Type B pancreatic cell (in vitro differentiated cells): ENCODE measurements at regions not wholly inside any gene's neighbourhood (a gene's known extent, or its start where the extent isn't known, plus 50 kb on each side); places are given as distances from the start of the nearest gene placed in this dataset.

Experiments used
- DNase-seq: peaks from one replicate; pipeline ENCODE4 v3.0.0; 2021; ENCODE audit warnings: mixed read lengths; ENCODE audit not compliant: unreplicated experiment; ENCODE audit errors: extremely low spot score
- H3K27ac Mint-ChIP-seq: 2 replicates; pipeline ENCODE4 v1.8.0; 2021; ENCODE audit warnings: mild to moderate bottlenecking, mixed read lengths
- H3K27me3 Mint-ChIP-seq: 2 replicates; pipeline ENCODE4 v1.8.0; 2021; ENCODE audit warnings: mixed read lengths
- H3K36me3 Mint-ChIP-seq: 2 replicates; pipeline ENCODE4 v1.8.0; 2021; ENCODE audit warnings: mixed read lengths
- H3K4me1 Mint-ChIP-seq: one replicate; pipeline ENCODE4 v1.8.0; 2021; ENCODE audit warnings: mixed read lengths; ENCODE audit not compliant: unreplicated experiment
- H3K4me3 Mint-ChIP-seq: 2 replicates; pipeline ENCODE4 v1.8.0; 2021; ENCODE audit warnings: mild to moderate bottlenecking, mixed read lengths
- H3K9me3 Mint-ChIP-seq: 2 replicates; pipeline ENCODE4 v1.8.0; 2021; ENCODE audit warnings: mixed read lengths
- TF ChIP-seq, protein P1 (sequence below): fragments of 200-600 bp; sonication (generic); conservative IDR thresholded peaks from 2 replicates; pipeline ENCODE4 v1.5.0; 2021; ENCODE audit warnings: antibody characterized with exemption, mild to moderate bottlenecking

DNA sequence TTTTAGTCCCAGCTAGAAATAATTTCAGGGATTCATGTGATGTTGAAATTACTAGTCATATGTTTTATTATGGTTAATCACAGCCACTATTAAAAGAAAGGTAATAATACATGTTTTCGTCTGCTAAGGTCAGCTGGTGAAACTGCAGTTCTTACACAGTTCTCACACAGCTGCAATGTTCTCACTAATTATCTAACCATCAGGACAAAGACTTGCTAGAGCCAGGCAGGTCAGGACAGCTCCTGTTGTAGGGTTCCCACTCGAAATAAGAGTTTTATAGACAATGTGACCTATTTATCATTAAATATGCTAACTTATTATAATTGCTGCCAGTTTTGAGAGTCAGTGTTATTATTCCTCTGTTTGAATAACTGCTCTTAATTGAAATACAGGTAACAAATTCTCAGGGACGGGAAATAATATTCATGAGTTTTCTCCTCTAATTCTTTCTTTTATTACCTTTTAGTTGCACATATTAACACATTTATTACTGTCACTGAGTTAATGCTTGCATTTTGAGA, 97.9 kb downstream of the GJA1 start:
- DNase-seq, result no peak
- TF ChIP-seq, protein P1, sequence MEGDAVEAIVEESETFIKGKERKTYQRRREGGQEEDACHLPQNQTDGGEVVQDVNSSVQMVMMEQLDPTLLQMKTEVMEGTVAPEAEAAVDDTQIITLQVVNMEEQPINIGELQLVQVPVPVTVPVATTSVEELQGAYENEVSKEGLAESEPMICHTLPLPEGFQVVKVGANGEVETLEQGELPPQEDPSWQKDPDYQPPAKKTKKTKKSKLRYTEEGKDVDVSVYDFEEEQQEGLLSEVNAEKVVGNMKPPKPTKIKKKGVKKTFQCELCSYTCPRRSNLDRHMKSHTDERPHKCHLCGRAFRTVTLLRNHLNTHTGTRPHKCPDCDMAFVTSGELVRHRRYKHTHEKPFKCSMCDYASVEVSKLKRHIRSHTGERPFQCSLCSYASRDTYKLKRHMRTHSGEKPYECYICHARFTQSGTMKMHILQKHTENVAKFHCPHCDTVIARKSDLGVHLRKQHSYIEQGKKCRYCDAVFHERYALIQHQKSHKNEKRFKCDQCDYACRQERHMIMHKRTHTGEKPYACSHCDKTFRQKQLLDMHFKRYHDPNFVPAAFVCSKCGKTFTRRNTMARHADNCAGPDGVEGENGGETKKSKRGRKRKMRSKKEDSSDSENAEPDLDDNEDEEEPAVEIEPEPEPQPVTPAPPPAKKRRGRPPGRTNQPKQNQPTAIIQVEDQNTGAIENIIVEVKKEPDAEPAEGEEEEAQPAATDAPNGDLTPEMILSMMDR, result no peak
- H3K36me3 Mint-ChIP-seq, result no peaks in the 10 kb centered on the region
- H3K4me1 Mint-ChIP-seq, result peaks cover 25% of the 10 kb centered on the region
- no peaks in the 10 kb centered on the region for H3K27me3 Mint-ChIP-seq
- H3K9me3 Mint-ChIP-seq, result peaks cover 5% of the 10 kb centered on the region
- H3K4me3 Mint-ChIP-seq, result no peak overlapping the region
- no peak overlapping the region for H3K27ac Mint-ChIP-seq

DNA sequence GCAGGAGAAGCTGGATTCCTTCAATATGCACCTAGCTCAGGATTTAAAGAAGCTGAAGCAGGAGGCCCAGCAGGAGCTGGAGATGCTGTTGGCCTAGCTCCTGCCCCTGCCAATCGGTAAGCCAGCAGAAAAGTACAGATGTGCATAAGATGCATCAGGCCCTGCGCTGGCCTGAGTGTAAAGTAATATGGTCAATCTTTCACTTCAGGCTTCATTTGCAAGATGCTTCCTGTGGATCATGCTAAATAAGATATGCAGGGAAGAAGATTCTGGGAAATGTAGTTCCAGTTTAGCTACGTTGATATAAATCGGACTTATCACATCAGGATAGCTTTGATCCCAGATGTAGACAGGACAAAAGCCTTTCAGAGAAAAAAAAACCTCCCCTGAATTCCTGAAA, 100.3 kb downstream of the GJA1 start:
- no peaks in the 10 kb centered on the region for H3K27me3 Mint-ChIP-seq
- peaks cover 5% of the 10 kb centered on the region for H3K9me3 Mint-ChIP-seq
- TF ChIP-seq, protein P1, result no peak

DNA sequence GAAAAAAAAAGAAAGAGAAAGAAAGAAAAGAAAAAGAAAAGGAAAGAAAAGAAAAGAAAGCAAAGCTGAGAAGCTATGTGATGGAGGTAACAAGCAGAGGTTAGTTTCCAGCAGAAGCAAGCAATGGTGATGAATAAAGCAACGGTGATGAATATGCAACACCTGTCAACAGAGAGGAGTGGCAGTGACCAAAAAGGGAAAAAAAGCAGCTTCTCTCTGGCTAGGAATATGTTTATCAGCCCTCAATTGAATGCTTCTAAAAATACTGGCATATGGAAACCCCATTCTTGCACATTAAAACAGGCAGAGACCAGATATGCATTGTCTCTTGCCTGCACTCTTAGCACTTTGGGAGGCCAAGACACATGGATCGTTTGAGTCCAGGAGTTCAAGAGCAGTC, 100.9 kb downstream of the GJA1 start:
- Mint-ChIP-seq H3K27me3 (no peaks in the 10 kb centered on the region), H3K27ac (no peak overlapping the region), H3K9me3 (peaks cover 5% of the 10 kb centered on the region), H3K4me1 (peaks cover 31% of the 10 kb centered on the region), H3K4me3 (no peak overlapping the region), H3K36me3 (no peaks in the 10 kb centered on the region)
- TF ChIP-seq, protein P1, result no peak
- DNase-seq, result no peak

More for the DNA sequence above, 100.3 kb downstream of the GJA1 start:
- Mint-ChIP-seq H3K27ac (no peak overlapping the region), H3K4me3 (no peak overlapping the region), H3K36me3 (no peaks in the 10 kb centered on the region), H3K4me1 (peaks cover 29% of the 10 kb centered on the region)
- no peak for DNase-seq

DNA sequence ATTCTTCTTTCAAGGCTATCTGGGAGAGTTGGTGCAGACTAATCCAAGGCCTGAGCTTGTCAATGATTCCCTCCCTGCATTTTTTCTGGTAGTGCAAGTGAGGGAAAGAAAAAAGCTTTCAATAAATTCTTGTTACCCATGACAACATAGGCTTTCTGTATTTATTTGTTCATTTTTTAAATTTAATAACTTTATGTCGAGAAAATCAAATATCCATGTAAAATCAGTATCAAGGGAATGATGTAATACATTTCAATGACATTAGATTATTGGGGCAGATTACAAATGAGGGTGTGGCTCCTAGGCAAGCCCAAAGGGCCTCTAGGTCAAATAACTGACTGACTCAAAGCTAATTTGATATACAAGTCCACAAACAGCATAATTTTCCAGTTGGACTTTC, 104.0 kb downstream of the GJA1 start:
- peaks cover 6% of the 10 kb centered on the region for H3K4me1 Mint-ChIP-seq
- H3K27ac Mint-ChIP-seq, result no peak overlapping the region
- DNase-seq, result no peak
- H3K36me3 Mint-ChIP-seq, result no peaks in the 10 kb centered on the region
- H3K9me3 Mint-ChIP-seq, result no peaks in the 10 kb centered on the region
- TF ChIP-seq, protein P1, result no peak
- H3K4me3 Mint-ChIP-seq, result no peak overlapping the region
- no peaks in the 10 kb centered on the region for H3K27me3 Mint-ChIP-seq

DNA sequence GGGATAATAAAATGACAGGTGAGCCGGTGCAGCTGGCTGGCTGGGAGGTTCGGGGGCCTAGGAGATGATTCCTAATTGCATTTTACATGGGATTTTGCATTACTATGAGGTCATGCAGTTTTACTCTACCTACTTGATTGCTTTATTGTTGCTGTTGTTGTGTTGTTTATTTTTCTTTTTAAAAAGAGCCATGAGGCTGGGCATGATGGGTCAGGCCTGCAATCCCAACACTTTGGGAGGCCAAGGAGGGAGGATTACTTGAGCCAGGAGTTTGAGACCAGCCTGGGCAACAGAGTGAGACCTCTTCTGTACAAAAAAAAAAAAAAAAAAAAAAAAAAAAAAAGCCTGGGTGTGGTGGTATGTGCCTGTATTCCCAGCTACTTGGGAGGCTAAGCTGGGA, 104.8 kb downstream of the GJA1 start:
- Mint-ChIP-seq H3K36me3 (no peaks in the 10 kb centered on the region), H3K4me3 (no peak overlapping the region), H3K9me3 (no peaks in the 10 kb centered on the region), H3K4me1 (peaks cover 6% of the 10 kb centered on the region), H3K27me3 (no peaks in the 10 kb centered on the region), H3K27ac (no peak overlapping the region)
- TF ChIP-seq, protein P1, result no peak
- DNase-seq, result no peak

DNA sequence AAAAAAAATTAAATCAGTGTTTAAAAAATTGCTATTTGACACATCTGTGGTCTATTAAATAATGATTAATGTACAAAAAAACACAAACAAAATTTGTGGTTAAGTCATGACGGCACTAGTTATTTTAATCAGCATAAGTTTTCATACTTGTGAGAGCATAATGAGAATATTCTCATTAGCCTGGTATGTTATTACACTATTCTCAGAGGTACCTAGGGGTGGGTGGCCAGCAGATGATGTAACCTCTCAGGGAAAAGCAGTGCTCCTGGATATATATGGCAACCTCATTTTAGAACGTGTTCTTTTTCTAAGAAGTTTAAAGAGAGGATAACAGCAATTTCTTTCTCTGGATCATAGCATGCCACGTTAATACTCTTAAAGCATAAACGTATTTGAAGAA, 109.2 kb downstream of the GJA1 start:
- no peak for DNase-seq
- TF ChIP-seq, protein P1, result no peak
- Mint-ChIP-seq H3K27ac (no peak overlapping the region), H3K36me3 (no peaks in the 10 kb centered on the region), H3K4me3 (no peak overlapping the region), H3K9me3 (no peaks in the 10 kb centered on the region), H3K27me3 (no peaks in the 10 kb centered on the region), H3K4me1 (peaks cover 6% of the 10 kb centered on the region)
